Left lung (tissue), 4 donors: ENCODE measurements at regions not wholly inside any gene's neighbourhood (a gene's known extent, or its start where the extent isn't known, plus 50 kb on each side); places are given as distances from the start of the nearest gene placed in this dataset.

Source experiments
- ATAC-seq: fragments of 200-7000 bp; cut with Tn5 transposase; one replicate; pipeline ENCODE4 v1.9.1; 2020; ENCODE audit warnings: moderate library complexity
- DNase-seq, 4 donors: peaks; one replicate each; pipeline ENCODE4 v3.0.0-alpha.2; 2013 to 2020
- H3K27ac ChIP-seq, 2 donors: fragments of 200-600 bp; sonication (generic) in 1 of 2; one replicate each; pipeline versions ENCODE4 v1.5.0 to v1.8.0; 2020 to 2021
- H3K27me3 ChIP-seq, 2 donors: fragments of 200-600 bp; sonication (generic) in 1 of 2; one replicate each; pipeline versions ENCODE4 v1.5.0 to v1.8.0; 2020 to 2021
- H3K36me3 ChIP-seq, 2 donors: fragments of 200-600 bp; sonication (generic) in 1 of 2; one replicate each; pipeline versions ENCODE4 v1.5.0 to v1.8.0; 2020 to 2021
- H3K4me1 ChIP-seq, 2 donors: fragments of 200-600 bp; one replicate each; pipeline ENCODE4 v1.8.0; 2021
- H3K4me3 ChIP-seq, 2 donors: fragments of 200-600 bp; sonication (generic) in 1 of 2; one replicate each; pipeline versions ENCODE4 v1.5.0 to v1.8.0; 2020 to 2021; ENCODE audit warnings: mild to moderate bottlenecking in 1 of 2
- H3K9me3 ChIP-seq, 2 donors: fragments of 200-600 bp; sonication (generic) in 1 of 2; one replicate each; pipeline versions ENCODE4 v1.5.0 to v1.8.0; 2020 to 2021
- CTCF ChIP-seq, 2 donors: fragments of 200-600 bp; sonication (generic) in 1 of 2; IDR thresholded peaks; one replicate each; pipeline versions ENCODE4 v1.5.0 to v1.8.0; 2021; ENCODE audit warnings: antibody characterized with exemption in 2 of 2
- intact Hi-C, 2 donors: fragments of 100-400 bp; cut with DNase I; formaldehyde crosslinking; loops; one replicate each; pipeline versions ENCODE4 v1.11.2 to v1.14.2; 2022
- donor health status: DM: no; HTN: yes; CAD: no.
- donor health status: DM: no; HTN: no; CAD: no.

DNA sequence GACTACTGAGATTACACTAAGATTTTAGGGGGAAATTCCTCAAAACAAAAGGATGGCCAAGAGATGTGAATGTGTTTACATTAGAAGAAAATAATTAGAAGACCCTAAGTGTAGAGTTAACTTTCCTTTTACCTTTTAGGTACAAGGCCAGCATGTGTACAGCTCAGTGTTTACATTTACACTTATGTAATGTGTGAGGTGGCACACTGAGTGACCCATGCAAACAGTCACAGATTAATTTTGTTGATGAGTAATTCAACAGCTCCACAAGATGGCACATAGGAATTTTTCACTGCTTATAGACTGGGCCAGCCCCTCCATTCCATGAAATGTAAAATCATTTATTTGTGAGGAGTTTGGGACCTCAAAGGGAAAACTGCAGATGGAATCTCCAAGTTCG is 90.1 kb upstream of the SLC12A2 start:
- no peaks in the 10 kb centered on the region for H3K36me3 ChIP-seq
- ATAC-seq, result no peak
- H3K9me3 ChIP-seq, result no peaks in the 10 kb centered on the region
- no peaks in the 10 kb centered on the region for H3K4me1 ChIP-seq
- TF ChIP-seq CTCF (IDR thresholded peaks at IDR 0.05), result no peak
- intact Hi-C loops, result no loop called here
- H3K27me3 ChIP-seq, result no peaks in the 10 kb centered on the region
- H3K27ac ChIP-seq, result no peak overlapping the region
- H3K4me3 ChIP-seq, result no peak overlapping the region
- DNase-seq, result no peak

GRCh38 chr5:127994087-127994660 is 89.4 kb upstream of the SLC12A2 start:
- Histone ChIP-seq H3K4me1 (no peaks in the 10 kb centered on the region), H3K36me3 (no peaks in the 10 kb centered on the region), H3K9me3 (no peaks in the 10 kb centered on the region), H3K27ac (no peak overlapping the region), H3K4me3 (no peak overlapping the region), H3K27me3 (no peaks in the 10 kb centered on the region)
- no peak for TF ChIP-seq CTCF (IDR thresholded peaks at IDR 0.05)
- ATAC-seq (no peak), DNase-seq (no peak)
- intact Hi-C loops, result no loop called here

DNA sequence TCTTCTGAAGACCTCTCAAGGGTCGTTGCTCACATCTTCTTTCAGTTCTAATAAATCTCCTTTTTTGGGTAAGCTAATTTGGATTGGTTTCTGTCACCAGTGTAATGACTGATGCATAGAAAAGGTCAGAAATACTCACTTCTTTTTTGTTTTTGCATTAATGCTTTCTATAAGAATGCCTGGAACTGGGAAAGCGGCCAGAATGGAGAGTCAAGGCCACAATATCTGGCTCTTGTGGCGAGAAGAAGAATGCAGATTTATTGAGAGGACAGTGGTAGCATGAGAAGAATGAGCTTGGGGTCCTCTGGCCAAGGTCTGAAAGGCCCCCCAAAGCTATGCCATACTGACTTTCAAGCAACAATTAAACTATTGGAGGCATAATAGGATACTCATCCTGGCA is 88.0 kb upstream of the SLC12A2 start:
- no peak for TF ChIP-seq CTCF (IDR thresholded peaks at IDR 0.05)
- intact Hi-C loops, result no loop called here
- H3K9me3 ChIP-seq, result no peaks in the 10 kb centered on the region
- H3K4me1 ChIP-seq, result no peaks in the 10 kb centered on the region
- ATAC-seq (no peak), DNase-seq (no peak)
- no peaks in the 10 kb centered on the region for H3K36me3 ChIP-seq
- H3K27me3 ChIP-seq, result no peaks in the 10 kb centered on the region
- no peak overlapping the region for H3K27ac ChIP-seq
- H3K4me3 ChIP-seq, result no peak overlapping the region

GRCh38 chr5:127997201-127997704 is 86.3 kb upstream of the SLC12A2 start:
- no peaks in the 10 kb centered on the region for H3K9me3 ChIP-seq
- ATAC-seq (no peak), DNase-seq (no peak)
- intact Hi-C loops, result no loop called here
- H3K36me3 ChIP-seq, result no peaks in the 10 kb centered on the region
- H3K4me3 ChIP-seq, result no peak overlapping the region
- H3K27ac ChIP-seq, result no peak overlapping the region
- no peaks in the 10 kb centered on the region for H3K4me1 ChIP-seq
- H3K27me3 ChIP-seq, result no peaks in the 10 kb centered on the region
- no peak for TF ChIP-seq CTCF (IDR thresholded peaks at IDR 0.05)

DNA sequence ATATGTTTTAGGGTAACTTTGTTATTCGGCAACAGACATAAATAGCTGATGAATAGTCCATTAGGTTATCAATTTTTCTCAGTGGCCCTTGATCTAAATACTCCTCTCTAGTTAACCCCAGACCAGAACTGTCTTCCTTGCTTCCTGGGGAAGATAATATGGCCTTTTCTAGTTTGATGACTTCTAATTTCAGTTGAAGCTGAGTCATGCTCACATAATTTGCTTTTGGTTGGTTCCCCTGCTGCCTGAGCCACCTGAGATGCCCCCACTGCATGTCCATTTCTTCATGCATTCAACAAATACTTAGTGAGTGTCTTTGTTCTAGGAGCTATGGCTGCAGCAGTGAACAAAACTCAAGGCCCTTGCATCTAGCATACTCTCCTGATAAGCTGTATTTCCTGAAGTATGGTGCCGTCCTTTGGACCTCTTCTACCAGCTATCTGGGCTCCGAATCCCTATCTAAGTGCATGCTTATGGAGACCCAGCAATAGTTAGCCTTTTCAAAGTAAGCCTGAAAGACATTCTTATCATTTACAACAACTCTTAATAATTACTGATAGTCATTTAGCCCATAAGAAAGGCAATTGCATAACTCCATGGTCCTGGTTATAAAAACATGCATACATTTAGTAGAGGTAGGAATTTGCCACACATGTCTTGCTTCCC is 84.5 kb upstream of the SLC12A2 start:
- no peaks in the 10 kb centered on the region for H3K9me3 ChIP-seq
- intact Hi-C loops, result no loop called here
- no peak overlapping the region for H3K4me3 ChIP-seq
- H3K27me3 ChIP-seq, result no peaks in the 10 kb centered on the region
- H3K27ac ChIP-seq, result no peak overlapping the region
- H3K4me1 ChIP-seq, result no peaks in the 10 kb centered on the region
- no peak for ATAC-seq
- H3K36me3 ChIP-seq, result no peaks in the 10 kb centered on the region
- no peak for DNase-seq
- TF ChIP-seq CTCF (IDR thresholded peaks at IDR 0.05), result no peak
